ENCODE measurements at regions not wholly inside any gene's neighbourhood (a gene's known extent, or its start where the extent isn't known, plus 50 kb on each side); places are given as distances from the start of the nearest gene placed in this dataset.

GRCh38 chr20:59435518-59435917 is 135.1 kb downstream of the EDN3 start:
- no peak for DNase-seq (ENCODE audit: low spot score)

DNA sequence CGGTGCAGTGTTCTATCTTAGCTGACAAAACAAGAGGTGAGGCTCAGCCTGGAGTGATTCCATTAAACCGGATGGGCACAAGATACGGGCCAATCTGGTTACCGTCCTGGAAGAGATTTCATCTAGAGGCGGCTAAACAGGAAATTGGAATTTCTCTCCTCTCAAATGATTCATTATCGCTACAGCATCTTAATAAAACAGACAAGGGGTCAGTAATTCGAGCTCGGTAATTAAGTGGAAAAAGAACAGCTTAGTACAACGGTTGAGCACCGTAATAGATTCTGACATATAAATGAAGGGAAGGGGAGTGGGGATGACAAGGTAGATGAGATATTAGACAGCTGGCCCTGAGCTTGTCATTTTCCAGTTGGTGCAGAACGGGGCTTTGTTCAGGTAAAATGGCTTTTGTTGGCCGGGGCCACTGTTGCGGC is 137.2 kb downstream of the EDN3 start:
- no peak for DNase-seq (ENCODE audit: low spot score)

GRCh38 chr20:59438201-59438600 is 137.8 kb downstream of the EDN3 start:
- no peak for DNase-seq (ENCODE audit: low spot score)

DNA sequence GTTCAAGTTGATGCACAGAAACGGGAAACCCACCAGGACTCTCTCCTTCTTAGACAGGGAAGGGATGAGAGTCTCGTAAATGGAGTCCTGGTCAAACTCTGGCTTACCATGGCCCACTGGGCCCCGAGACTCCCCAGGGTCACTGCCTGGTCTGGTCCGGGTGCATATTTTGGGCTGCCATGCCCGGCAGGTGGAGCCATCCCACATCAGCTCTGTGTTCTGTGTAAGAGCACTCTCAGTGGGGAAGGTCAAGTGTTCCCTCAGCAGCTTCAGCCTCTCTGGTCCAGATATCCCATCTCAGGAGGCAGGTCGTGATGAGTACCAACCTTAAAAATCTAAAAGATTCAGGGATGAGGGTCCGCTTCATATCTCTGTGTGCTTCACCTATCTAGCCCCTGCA is 138.8 kb downstream of the EDN3 start:
- no peak for DNase-seq (ENCODE audit: low spot score)

DNA sequence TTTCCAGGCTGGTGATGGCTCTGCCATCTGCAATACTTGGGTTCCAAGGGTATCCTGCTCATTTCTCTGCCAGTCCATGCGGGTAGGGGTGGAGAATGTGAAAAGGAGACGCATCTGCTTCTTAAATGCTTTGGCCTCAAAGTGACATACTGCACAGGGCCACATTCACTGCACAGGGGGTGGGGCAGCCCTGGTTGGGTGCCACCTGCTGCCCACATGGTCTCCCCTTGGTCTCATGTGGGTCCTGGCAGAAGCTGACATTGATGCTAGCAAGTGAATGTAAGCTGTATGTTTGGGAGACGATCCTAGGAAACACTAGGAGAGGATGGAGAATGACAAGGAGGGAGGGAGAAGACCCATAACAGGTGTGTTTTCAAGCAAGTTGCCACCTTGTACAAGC is 140.9 kb downstream of the EDN3 start:
- DNase-seq (ENCODE audit: low spot score), result no peak

GRCh38 chr20:59441860-59442810 is 141.7 kb downstream of the EDN3 start:
- DNase-seq (ENCODE audit: low spot score), result no peak

DNA sequence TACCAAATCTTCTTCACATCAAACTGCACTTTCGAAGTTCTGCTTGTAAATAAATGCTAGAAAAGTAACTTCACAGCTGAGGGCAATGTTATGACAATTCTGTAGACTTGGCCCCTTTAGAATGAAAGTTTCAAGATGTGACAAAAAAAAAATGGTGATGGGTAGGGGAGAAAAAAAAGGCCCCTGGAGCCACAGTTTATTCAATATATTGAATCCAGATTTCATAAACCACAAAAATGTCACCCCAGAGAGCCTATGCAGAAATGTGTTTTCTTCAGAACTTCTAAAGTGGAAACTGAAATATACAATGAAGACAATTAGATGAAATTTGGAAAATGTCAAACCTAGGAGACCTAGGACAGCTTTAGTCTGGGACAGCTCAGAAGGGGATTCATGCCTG is 143.1 kb downstream of the EDN3 start:
- DNase-seq (ENCODE audit: low spot score), result no peak

GRCh38 chr20:59446376-59446775 is 146.0 kb downstream of the EDN3 start:
- no peak for DNase-seq (ENCODE audit: low spot score)

DNA sequence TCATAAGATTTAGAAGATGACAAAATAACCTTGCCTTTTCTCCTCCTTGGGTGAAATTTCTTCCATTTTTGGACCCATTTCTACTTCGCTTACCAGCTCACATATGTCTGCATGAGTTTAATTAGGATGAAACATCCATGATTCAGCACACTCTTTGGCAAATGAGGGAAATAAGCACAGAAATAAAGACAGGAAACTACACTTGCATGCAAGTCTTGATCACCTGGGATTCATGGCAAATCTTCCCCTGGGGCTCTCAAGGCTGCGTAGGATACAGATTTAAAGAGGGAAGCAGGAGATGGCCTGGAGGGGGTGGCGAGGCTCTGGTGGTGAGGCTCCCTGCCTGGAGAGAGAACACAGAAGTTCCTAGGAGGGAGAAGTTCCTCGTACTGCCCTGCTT is 147.8 kb downstream of the EDN3 start:
- no peak for DNase-seq (ENCODE audit: low spot score)

DNA sequence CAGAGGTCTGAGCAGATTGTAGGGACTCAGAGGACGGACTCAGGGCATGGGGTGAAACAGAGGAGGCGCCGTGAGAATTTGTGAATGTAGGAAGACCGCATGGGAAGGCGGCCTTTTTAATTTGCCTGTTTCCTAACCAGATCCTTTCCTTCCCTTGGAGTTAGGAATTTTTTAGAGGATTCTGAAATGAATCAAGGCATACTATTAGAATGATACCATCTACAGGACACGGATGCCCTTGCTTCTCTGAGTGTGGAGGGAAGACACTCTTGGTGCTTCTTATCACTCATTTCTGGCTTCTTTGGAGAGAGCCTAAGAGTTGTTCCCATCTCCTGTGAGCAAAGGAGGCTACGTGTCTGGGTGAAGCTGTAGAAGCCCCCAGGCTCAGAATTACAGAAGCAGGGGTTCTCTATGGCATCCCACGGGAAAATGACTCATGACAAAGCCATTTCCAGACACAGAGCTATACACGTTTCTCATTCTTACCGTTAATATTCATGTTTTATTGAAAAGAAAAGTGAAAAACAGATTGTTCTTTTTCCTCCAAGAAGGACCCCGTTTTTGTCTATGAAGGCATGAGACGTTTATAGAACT is 148.5 kb downstream of the EDN3 start:
- DNase-seq (ENCODE audit: low spot score), result no peak

DNA sequence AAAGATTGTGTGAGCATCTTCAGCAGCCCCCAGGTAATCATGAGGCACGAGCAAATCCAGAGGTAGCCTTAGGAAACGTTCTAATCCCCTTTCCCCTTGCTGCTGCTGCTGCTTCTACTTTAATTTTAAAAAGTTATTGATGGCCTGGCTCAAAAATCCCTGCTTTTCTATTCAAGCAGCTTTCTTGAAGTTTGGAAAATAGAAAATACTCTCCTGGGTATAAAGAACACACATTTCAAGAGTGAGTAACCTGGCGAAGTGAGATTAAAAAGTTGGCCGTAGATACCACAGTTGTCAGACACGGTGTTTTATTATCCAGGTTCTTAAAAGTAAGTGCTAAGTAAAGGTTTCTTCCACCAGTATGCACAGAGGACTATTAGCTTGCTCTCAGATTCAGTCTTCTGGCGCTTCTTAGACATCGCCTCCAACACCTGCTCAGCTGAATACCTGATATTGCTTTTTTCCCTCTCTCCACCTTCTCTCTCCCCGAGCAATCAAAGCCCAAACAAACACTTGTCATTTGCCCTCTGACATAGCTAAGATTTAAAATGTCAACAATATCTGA is 150.7 kb downstream of the EDN3 start:
- no peak for DNase-seq (ENCODE audit: low spot score)

DNA sequence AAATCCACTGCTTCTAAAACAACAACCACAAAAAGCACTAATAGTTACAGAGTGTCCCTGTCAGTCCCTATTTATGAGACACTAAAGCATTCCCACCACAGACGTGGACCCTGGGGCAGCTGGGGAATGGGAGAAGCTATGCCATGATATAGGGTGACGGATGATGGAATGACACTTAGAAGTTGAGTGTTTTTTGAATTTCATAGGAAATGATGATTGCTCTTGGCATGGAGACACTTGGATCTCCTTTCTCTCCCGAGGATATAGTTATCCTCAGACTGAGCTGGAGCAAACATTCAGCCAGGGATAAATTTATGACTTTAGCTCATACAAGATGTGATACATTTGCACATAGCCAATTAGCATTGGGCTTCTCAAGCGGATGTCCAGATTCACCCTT is 151.2 kb downstream of the EDN3 start:
- DNase-seq (ENCODE audit: low spot score), result no peak

DNA sequence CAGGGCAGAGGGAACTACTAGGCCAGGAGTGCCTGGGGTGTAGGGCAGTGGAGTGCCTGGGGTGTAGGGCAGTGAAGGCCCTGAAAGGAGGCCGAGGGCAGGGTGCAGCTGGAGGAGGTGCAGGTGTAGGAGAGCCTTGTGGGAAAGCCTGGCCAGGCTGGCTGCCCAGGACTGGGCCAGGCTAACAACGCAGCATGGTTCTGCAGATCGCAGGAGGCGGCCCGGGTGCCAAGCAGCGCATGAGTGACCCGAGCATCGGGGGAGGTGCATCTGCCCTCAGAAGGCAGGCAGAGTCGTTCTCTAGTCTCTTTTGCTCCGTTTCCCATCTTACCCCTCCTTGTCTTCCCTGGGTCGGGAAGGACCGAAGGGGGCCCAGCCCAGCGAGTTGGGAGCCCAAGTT is 151.5 kb upstream of the PHACTR3 start:
- DNase-seq (ENCODE audit: low spot score), result no peak

GRCh38 chr20:59453759-59454560 is 150.4 kb upstream of the PHACTR3 start:
- no peak for DNase-seq (ENCODE audit: low spot score)

GRCh38 chr20:59455402-59456341 is 148.7 kb upstream of the PHACTR3 start:
- DNase-seq (ENCODE audit: low spot score), result peak; percentile 70

GRCh38 chr20:59456342-59457279 is 147.7 kb upstream of the PHACTR3 start:
- no peak for DNase-seq (ENCODE audit: low spot score)

DNA sequence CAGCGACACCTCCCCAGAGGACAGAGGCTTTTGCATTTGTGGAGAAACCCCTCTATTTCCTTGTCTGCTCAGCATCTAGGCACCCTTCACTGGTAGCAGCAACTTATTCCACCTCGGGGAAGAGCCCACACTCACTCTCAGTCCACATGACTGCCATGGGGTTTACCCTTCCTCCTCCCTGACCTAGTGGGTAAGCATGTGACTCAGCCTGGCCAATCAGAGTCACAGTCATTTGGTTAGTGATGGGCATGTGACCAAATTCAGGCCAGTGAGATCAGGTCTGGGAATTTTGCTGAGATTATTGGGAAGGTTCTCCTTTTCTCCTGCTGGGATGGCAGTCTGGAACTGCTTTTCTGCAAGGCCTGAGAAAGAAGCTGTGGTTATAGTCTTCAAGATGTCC is 145.7 kb upstream of the PHACTR3 start:
- DNase-seq (ENCODE audit: low spot score), result no peak

GRCh38 chr20:59459586-59459985 is 144.8 kb upstream of the PHACTR3 start:
- DNase-seq (ENCODE audit: low spot score), result no peak

DNA sequence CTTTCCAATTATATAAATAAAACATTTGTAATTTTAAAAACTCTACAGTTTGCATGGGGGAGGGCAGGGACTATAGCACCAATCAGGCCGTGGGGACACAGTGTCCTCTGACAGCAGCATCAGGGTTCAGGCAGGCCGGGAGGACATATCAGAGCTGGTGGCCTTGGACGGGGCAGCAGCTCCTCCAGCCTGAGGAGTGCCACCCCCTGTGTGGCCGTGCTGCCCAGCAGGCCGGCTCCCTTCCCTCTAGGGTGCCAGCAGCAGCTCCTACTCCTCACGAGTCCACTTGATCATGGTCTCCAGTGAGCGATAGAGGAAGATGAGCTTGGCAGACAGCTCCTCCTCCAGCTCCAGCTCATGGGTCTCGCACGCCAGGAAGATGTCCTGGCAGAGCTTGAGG is 144.0 kb upstream of the PHACTR3 start:
- DNase-seq (ENCODE audit: low spot score), result no peak

- DNase-seq (ENCODE audit: low spot score), result no peak
Measured at GRCh38 chr20:59461526-59461925, 142.8 kb upstream of the PHACTR3 start.

Measured in AG20443 (cell line).